IgD-negative memory B cell (primary cell): ENCODE measurements at regions not wholly inside any gene's neighbourhood (a gene's known extent, or its start where the extent isn't known, plus 50 kb on each side); places are given as distances from the start of the nearest gene placed in this dataset.

ENCODE experiments used
- H3K27ac Mint-ChIP-seq, 3 donors: one replicate each; pipeline ENCODE4 v1.8.0; 2020 to 2022; ENCODE audit warnings: mild to moderate bottlenecking in 3 of 3, mixed read lengths in 3 of 3, moderate library complexity in 1 of 3
- H3K27me3 Mint-ChIP-seq: one replicate; pipeline ENCODE4 v1.8.0; 2021; ENCODE audit warnings: mixed read lengths
- H3K36me3 Mint-ChIP-seq: one replicate; pipeline ENCODE4 v1.8.0; 2020; ENCODE audit warnings: mild to moderate bottlenecking, mixed read lengths
- H3K4me1 Mint-ChIP-seq, 3 donors: one replicate each; pipeline ENCODE4 v1.8.0; 2020 to 2022; ENCODE audit warnings: mixed read lengths in 3 of 3, mild to moderate bottlenecking in 1 of 3
- H3K4me3 Mint-ChIP-seq, 4 donors: one replicate each; pipeline ENCODE4 v1.8.0; 2020 to 2022; ENCODE audit warnings: mild to moderate bottlenecking in 4 of 4, mixed read lengths in 4 of 4, moderate library complexity in 3 of 4
- H3K9me3 Mint-ChIP-seq, 3 donors: one replicate each; pipeline ENCODE4 v1.8.0; 2020 to 2021; ENCODE audit warnings: mixed read lengths in 3 of 3, mild to moderate bottlenecking in 1 of 3

DNA sequence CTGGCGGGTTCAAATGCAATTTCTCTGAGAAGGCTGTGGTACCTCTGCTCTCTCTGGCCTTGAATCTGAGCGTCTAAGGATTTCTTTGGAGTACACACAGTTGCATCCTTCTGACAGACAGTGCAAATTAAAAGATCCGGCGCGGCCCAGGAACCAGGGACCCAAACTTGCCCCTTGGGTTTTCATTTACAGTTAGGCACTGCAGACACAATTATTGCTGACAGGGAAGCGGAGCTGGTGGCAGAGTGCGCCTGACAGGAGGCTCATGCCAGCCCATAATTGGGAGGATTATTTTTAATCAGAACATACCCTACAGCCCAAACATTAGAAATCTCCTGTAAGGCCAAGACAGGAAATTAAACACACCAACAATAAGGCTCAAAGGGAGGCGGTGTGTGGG lies 1023.4 kb upstream of the RBFOX1 start:
- Mint-ChIP-seq H3K4me1 (no peaks in the 10 kb centered on the region), H3K4me3 (no peak overlapping the region), H3K36me3 (peaks cover 2% of the 10 kb centered on the region), H3K27me3 (no peaks in the 10 kb centered on the region), H3K27ac (no peak overlapping the region), H3K9me3 (peaks cover 3 to 8% (median 6%) of the 10 kb centered on the region in 3 donors)

- H3K36me3 Mint-ChIP-seq = peaks cover 2% of the 10 kb centered on the region
- H3K4me3 Mint-ChIP-seq = no peak overlapping the region
- H3K4me1 Mint-ChIP-seq = no peaks in the 10 kb centered on the region
- H3K27me3 Mint-ChIP-seq = no peaks in the 10 kb centered on the region
- no peak overlapping the region for H3K27ac Mint-ChIP-seq
- H3K9me3 Mint-ChIP-seq = peaks cover 3 to 7% (median 6%) of the 10 kb centered on the region in 3 donors
These were observed 1024.5 kb upstream of the RBFOX1 start for GRCh38 chr16:6308176-6308575.

GRCh38 chr16:6300523-6300922 lies 1032.1 kb upstream of the RBFOX1 start:
- Mint-ChIP-seq H3K36me3 (no peaks in the 10 kb centered on the region), H3K27me3 (no peaks in the 10 kb centered on the region), H3K27ac (no peak overlapping the region), H3K9me3 (peaks cover 3 to 23% (median 4%) of the 10 kb centered on the region in 3 donors), H3K4me1 (no peaks in the 10 kb centered on the region), H3K4me3 (no peak overlapping the region)

DNA sequence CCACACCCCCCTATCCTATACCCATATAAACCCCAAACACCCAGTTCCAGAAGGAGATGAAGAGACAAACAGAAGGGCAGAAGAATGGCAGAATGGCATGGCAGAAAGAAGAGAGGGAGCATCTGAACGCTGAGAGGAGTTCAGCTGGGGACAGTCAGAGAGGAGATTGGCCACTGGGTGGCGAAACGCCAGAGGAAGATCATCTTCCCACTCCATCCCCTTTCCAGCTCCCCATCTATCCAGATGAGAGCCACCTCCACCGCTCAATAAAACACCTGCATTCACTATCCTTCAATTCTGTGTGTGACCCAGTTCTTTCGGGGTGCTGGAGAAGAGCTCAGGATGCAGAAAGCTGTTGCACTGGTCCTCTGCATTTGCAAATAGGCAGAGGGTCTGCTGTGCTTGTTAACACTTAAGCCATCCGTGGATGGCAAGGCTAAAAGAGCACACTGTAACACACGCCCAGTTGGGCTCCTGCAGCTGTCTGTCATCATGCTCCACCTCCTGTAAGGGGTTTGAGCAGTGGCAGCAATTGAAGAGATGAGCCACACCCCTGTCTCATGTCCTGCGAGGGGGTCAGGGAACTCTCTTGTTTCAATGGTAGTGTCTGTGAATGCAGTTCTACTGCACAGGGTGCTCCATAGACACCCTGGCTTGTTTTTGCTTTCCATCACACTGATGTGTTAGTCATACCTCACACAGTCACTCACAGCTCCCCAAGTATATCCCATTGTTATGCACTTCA lies 1034.8 kb upstream of the RBFOX1 start:
- no peak overlapping the region for H3K27ac Mint-ChIP-seq
- H3K27me3 Mint-ChIP-seq = no peaks in the 10 kb centered on the region
- no peaks in the 10 kb centered on the region for H3K4me1 Mint-ChIP-seq
- H3K9me3 Mint-ChIP-seq = peaks cover 3 to 27% (median 6%) of the 10 kb centered on the region in 3 donors
- H3K4me3 Mint-ChIP-seq = no peak overlapping the region
- H3K36me3 Mint-ChIP-seq = no peaks in the 10 kb centered on the region

- no peaks in the 10 kb centered on the region for H3K27me3 Mint-ChIP-seq
- H3K36me3 Mint-ChIP-seq = no peaks in the 10 kb centered on the region
- peaks cover 8 to 25% (median 12%) of the 10 kb centered on the region in 3 donors for H3K9me3 Mint-ChIP-seq
- H3K4me1 Mint-ChIP-seq = peaks cover 0 to 2% (median 0%) of the 10 kb centered on the region in 3 donors
- H3K27ac Mint-ChIP-seq = no peak overlapping the region
- H3K4me3 Mint-ChIP-seq = no peak overlapping the region
These were observed 1046.5 kb upstream of the RBFOX1 start for GRCh38 chr16:6286176-6286575.

- Mint-ChIP-seq H3K4me3 (no peak overlapping the region), H3K9me3 (peaks cover 4 to 19% (median 4%) of the 10 kb centered on the region in 3 donors), H3K27ac (no peak overlapping the region), H3K4me1 (peaks cover 0 to 2% (median 0%) of the 10 kb centered on the region in 3 donors), H3K27me3 (no peaks in the 10 kb centered on the region), H3K36me3 (no peaks in the 10 kb centered on the region)
These were observed 1047.9 kb upstream of the RBFOX1 start for GRCh38 chr16:6284731-6285130.

DNA sequence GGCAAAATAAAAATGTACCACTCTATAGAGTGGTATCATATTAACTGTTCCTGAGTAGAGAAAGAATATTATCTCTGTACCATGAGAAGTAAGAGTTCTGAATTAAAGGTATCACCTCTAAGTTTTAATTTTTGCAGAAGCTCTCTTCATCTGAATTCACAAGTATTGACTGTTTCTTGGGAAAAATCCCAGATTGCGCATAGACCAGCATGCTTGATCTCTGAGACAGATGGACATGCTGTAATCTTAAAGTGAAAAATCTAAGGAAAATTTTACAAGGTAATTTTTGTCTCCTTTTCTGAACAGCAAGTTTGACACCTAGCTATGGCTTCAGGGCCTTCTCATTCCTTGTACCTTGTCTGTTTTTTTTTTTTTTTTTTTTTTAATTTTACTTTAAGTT lies 1050.7 kb upstream of the RBFOX1 start:
- peaks cover 0 to 2% (median 0%) of the 10 kb centered on the region in 3 donors for H3K4me1 Mint-ChIP-seq
- no peak overlapping the region for H3K27ac Mint-ChIP-seq
- H3K4me3 Mint-ChIP-seq = no peak overlapping the region
- H3K36me3 Mint-ChIP-seq = no peaks in the 10 kb centered on the region
- no peaks in the 10 kb centered on the region for H3K27me3 Mint-ChIP-seq
- peaks cover 2 to 16% (median 8%) of the 10 kb centered on the region in 3 donors for H3K9me3 Mint-ChIP-seq

- peaks cover 0 to 2% (median 0%) of the 10 kb centered on the region in 3 donors for H3K4me1 Mint-ChIP-seq
- H3K27ac Mint-ChIP-seq = no peak overlapping the region
These were observed 1051.4 kb upstream of the RBFOX1 start for GRCh38 chr16:6281274-6281673.

GRCh38 chr16:6280055-6280454 lies 1052.6 kb upstream of the RBFOX1 start:
- no peak overlapping the region for H3K4me3 Mint-ChIP-seq
- peaks cover 2 to 14% (median 8%) of the 10 kb centered on the region in 3 donors for H3K9me3 Mint-ChIP-seq
- H3K36me3 Mint-ChIP-seq = no peaks in the 10 kb centered on the region
- H3K27ac Mint-ChIP-seq = no peak overlapping the region
- no peaks in the 10 kb centered on the region for H3K27me3 Mint-ChIP-seq
- peaks cover 0 to 2% (median 0%) of the 10 kb centered on the region in 3 donors for H3K4me1 Mint-ChIP-seq

More at GRCh38 chr16:6281274-6281673, 1051.4 kb upstream of the RBFOX1 start:
- peaks cover 2 to 16% (median 8%) of the 10 kb centered on the region in 3 donors for H3K9me3 Mint-ChIP-seq
- H3K36me3 Mint-ChIP-seq = no peaks in the 10 kb centered on the region
- H3K27me3 Mint-ChIP-seq = no peaks in the 10 kb centered on the region
- H3K4me3 Mint-ChIP-seq = no peak overlapping the region

DNA sequence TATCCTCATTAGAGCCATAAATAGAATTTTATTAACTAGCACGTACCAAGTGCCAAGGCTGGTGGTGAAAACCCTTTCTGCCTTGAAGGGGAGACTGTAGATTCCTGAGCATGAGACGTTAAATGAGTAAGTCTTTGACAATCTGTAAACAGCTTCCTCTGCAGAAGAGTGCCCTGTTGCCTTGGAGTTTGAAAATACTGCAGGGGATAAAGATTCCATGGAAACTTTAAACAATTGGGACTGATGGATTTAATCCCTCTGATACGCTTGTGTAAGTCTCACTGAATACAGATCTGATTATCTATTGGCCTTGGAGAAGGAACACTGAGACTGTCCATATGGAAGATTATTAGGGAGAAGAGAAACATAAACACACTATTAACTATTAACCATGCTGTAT lies 1053.4 kb upstream of the RBFOX1 start:
- peaks cover 0 to 2% (median 0%) of the 10 kb centered on the region in 3 donors for H3K4me1 Mint-ChIP-seq
- H3K4me3 Mint-ChIP-seq = no peak overlapping the region
- H3K36me3 Mint-ChIP-seq = no peaks in the 10 kb centered on the region
- no peaks in the 10 kb centered on the region for H3K27me3 Mint-ChIP-seq
- peaks cover 6 to 15% (median 10%) of the 10 kb centered on the region in 3 donors for H3K9me3 Mint-ChIP-seq
- H3K27ac Mint-ChIP-seq = no peak overlapping the region

- Mint-ChIP-seq H3K36me3 (peaks cover 1% of the 10 kb centered on the region), H3K27me3 (no peaks in the 10 kb centered on the region), H3K4me3 (no peak overlapping the region), H3K27ac (no peak overlapping the region), H3K4me1 (no peaks in the 10 kb centered on the region), H3K9me3 (peaks cover 9 to 12% (median 10%) of the 10 kb centered on the region in 3 donors)
These were observed 1058.3 kb upstream of the RBFOX1 start for GRCh38 chr16:6274351-6274750.

GRCh38 chr16:6267682-6268081 lies 1065.0 kb upstream of the RBFOX1 start:
- H3K27ac Mint-ChIP-seq = no peak overlapping the region
- no peak overlapping the region for H3K4me3 Mint-ChIP-seq
- H3K27me3 Mint-ChIP-seq = no peaks in the 10 kb centered on the region
- H3K36me3 Mint-ChIP-seq = peaks cover 1% of the 10 kb centered on the region
- peaks cover 7 to 18% (median 13%) of the 10 kb centered on the region in 3 donors for H3K9me3 Mint-ChIP-seq
- peaks cover 0 to 2% (median 0%) of the 10 kb centered on the region in 3 donors for H3K4me1 Mint-ChIP-seq

- H3K4me3 Mint-ChIP-seq = no peak overlapping the region
- peaks cover 1% of the 10 kb centered on the region for H3K36me3 Mint-ChIP-seq
- peaks cover 7 to 18% (median 13%) of the 10 kb centered on the region in 3 donors for H3K9me3 Mint-ChIP-seq
- H3K27me3 Mint-ChIP-seq = no peaks in the 10 kb centered on the region
- no peak overlapping the region for H3K27ac Mint-ChIP-seq
- H3K4me1 Mint-ChIP-seq = peaks cover 0 to 2% (median 0%) of the 10 kb centered on the region in 3 donors
These were observed 1065.9 kb upstream of the RBFOX1 start for GRCh38 chr16:6266703-6267102.

DNA sequence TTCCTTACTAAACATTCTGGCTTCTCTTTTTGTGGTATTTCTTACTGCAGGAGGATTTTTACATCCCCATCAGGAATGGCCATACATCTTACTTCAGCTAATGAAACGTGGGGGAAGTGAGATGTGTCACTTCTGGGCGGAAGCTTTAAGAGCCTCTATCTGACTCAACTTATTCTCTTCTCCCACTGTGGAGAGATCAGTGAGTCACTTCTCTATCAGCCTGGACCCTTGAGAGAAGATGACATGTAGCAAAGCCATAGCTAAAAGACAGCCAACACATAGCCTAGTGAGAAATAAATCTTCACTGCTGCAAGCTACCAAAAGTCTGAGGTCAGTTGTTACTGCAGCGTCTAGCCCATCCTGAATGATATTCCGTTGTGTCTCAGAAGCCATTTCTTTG lies 1066.7 kb upstream of the RBFOX1 start:
- H3K9me3 Mint-ChIP-seq = peaks cover 7 to 16% (median 13%) of the 10 kb centered on the region in 3 donors
- peaks cover 0 to 2% (median 0%) of the 10 kb centered on the region in 3 donors for H3K4me1 Mint-ChIP-seq
- H3K36me3 Mint-ChIP-seq = no peaks in the 10 kb centered on the region
- no peak overlapping the region for H3K4me3 Mint-ChIP-seq
- H3K27ac Mint-ChIP-seq = no peak overlapping the region
- no peaks in the 10 kb centered on the region for H3K27me3 Mint-ChIP-seq

DNA sequence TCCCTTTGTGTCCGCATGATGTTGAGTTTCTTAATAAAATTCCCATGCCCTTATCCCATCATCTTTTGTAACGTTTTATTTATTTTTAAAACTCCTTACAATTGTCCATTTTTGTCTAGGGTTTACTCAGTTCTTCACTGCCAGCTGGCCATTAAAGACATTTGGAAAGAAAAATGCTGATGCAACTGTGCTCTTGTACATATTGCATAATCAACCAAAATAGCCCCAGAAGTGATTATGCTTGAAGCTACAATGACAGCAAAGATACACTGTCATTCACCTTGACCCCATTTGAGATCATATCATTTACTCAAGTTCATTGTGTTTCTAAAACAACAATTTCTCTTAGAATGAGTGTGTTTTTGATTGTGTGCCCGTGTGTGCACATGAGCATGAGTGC lies 1074.6 kb upstream of the RBFOX1 start:
- Mint-ChIP-seq H3K4me3 (no peak overlapping the region), H3K4me1 (no peaks in the 10 kb centered on the region), H3K9me3 (peaks cover 11 to 18% (median 15%) of the 10 kb centered on the region in 3 donors), H3K36me3 (no peaks in the 10 kb centered on the region), H3K27me3 (no peaks in the 10 kb centered on the region), H3K27ac (no peak overlapping the region)

- peaks cover 9 to 21% (median 12%) of the 10 kb centered on the region in 3 donors for H3K9me3 Mint-ChIP-seq
- no peaks in the 10 kb centered on the region for H3K36me3 Mint-ChIP-seq
- no peaks in the 10 kb centered on the region for H3K4me1 Mint-ChIP-seq
- no peak overlapping the region for H3K27ac Mint-ChIP-seq
- no peak overlapping the region for H3K4me3 Mint-ChIP-seq
- H3K27me3 Mint-ChIP-seq = no peaks in the 10 kb centered on the region
These were observed 1080.1 kb upstream of the RBFOX1 start for GRCh38 chr16:6252541-6252940.
